Activated T-helper 1 cell treated with anti-CD3 and anti-CD28 coated beads, Interleukin-12 subunit alpha, Interleukin-12 subunit beta, Interleukin-2, Interleukin-4 antibody, amounts not matched to agents 30 ng/mL and 10 ng/mL and 1 ng/mL, durations not matched to agents 14 hours and 24 hours and 36 hours (primary cell): ENCODE measurements at regions not wholly inside any gene's neighbourhood (a gene's known extent, or its start where the extent isn't known, plus 50 kb on each side); places are given as distances from the start of the nearest gene placed in this dataset.

Experiments
- DNase-seq: peaks from one replicate; pipeline ENCODE4 v3.0.0; 2021; ENCODE audit warnings: low spot score
- H3K27ac Mint-ChIP-seq: one replicate; pipeline ENCODE4 v1.8.0; 2021; ENCODE audit warnings: mild to moderate bottlenecking, mixed read lengths
- H3K27me3 Mint-ChIP-seq: one replicate; pipeline ENCODE4 v1.8.0; 2022; ENCODE audit warnings: mild to moderate bottlenecking, moderate library complexity, mixed read lengths; ENCODE audit not compliant: insufficient read depth
- H3K36me3 Mint-ChIP-seq: one replicate; pipeline ENCODE4 v1.8.0; 2021; ENCODE audit warnings: low read depth, mixed read lengths
- H3K4me1 Mint-ChIP-seq: one replicate; pipeline ENCODE4 v1.8.0; 2021; ENCODE audit warnings: low read depth, mixed read lengths
- H3K4me3 Mint-ChIP-seq: one replicate; pipeline ENCODE4 v1.8.0; 2021; ENCODE audit warnings: mild to moderate bottlenecking, moderate library complexity, mixed read lengths
- H3K9me3 Mint-ChIP-seq: one replicate; pipeline ENCODE4 v1.8.0; 2021; ENCODE audit warnings: mixed read lengths
- intact Hi-C: fragments of 100-400 bp; cut with micrococcal nuclease; formaldehyde crosslinking; loops from one replicate; pipeline ENCODE4 v1.15.1; 2024

DNA sequence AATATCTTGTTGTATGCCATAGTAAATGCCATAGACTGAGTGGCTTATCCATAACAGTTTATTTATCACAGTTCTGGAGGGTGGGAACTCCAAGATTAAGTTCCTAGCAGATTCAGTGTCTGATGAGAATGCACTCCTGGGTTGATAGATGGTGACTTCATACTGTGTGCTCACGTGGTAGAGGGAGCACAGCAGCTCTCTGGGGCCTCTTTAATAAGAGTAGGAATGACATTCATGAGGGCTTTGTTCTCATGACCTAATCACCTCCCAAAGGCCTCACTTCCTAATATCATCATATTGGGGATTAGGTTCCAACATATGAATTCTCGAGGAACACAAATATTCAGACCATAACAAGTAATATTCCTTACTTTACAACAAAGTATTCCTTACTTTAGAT is 98.1 kb upstream of the SH3BP4 start:
- Mint-ChIP-seq H3K4me3 (no peak overlapping the region), H3K27me3 (peaks cover 2% of the 10 kb centered on the region), H3K9me3 (no peaks in the 10 kb centered on the region), H3K4me1 (no peaks in the 10 kb centered on the region), H3K27ac (no peak overlapping the region), H3K36me3 (no peaks in the 10 kb centered on the region)
- intact Hi-C loops: no loop called here
- DNase-seq: no peak

DNA sequence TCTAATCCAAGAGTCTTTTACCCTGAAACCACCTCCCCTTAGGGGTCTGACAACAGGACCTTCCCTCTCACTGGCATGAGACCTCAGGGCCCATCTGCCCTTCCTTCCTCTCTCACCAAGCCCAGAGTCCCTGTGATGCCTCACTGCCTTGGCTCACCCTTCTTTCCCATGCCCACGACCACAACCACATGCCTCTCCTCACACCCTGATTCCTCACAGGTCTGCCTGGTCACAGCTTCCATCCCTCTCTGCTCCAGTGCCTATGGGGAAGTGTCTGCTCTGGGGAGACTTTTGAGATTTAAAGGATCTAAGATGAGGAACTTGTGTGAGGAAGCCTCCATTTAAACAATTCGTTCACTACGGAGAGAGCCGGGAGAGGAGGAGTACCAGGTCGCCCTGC is 98.9 kb upstream of the SH3BP4 start:
- no peak overlapping the region for H3K27ac Mint-ChIP-seq
- no peaks in the 10 kb centered on the region for H3K36me3 Mint-ChIP-seq
- no peaks in the 10 kb centered on the region for H3K9me3 Mint-ChIP-seq
- H3K4me3 Mint-ChIP-seq: no peak overlapping the region
- intact Hi-C loops: no loop called here
- H3K4me1 Mint-ChIP-seq: no peaks in the 10 kb centered on the region
- no peak for DNase-seq
- H3K27me3 Mint-ChIP-seq: peaks cover 2% of the 10 kb centered on the region

DNA sequence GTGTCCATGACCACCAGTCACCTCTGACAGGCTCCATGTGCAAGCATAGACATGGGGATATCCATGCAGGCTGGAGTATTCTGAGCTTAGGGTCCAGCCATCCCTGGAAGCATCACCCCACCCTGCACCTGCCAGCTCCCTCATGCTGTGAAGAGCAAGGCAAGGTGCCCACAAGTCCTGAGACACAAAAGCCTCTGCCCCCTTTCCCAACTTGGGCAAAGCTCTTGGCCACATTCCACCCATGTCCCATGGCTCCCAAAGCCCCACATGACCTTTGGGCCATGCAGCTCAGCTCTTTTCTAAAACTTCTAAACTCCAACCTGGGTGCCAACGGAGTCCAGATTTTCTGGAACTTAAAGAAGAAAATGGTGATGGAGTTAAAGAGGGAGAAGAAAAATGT is 99.8 kb upstream of the SH3BP4 start:
- Mint-ChIP-seq H3K4me3 (no peak overlapping the region), H3K9me3 (no peaks in the 10 kb centered on the region), H3K36me3 (no peaks in the 10 kb centered on the region), H3K4me1 (no peaks in the 10 kb centered on the region), H3K27ac (no peak overlapping the region), H3K27me3 (peaks cover 2% of the 10 kb centered on the region)
- intact Hi-C loops: no loop called here
- DNase-seq: no peak

DNA sequence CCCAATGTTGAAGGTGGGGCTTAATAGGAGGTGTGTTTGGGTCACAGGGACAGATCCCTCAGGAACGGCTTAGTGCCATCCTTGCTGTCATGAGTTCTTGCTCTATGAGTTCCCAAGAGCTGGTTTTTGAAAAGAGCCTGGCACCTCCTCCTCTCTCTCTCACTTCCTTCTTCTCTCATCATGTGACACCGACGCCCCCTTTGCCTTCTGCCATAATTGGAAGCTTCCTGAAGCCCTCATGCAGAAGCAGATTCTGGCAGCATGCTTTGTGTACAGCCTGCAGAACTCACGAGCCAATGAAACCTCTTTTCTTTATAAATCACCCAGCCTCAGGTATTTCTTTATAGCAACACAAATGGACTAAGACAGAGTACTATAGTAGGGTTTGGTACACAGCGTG is 100.4 kb upstream of the SH3BP4 start:
- H3K36me3 Mint-ChIP-seq: no peaks in the 10 kb centered on the region
- peaks cover 2% of the 10 kb centered on the region for H3K27me3 Mint-ChIP-seq
- intact Hi-C loops: no loop called here
- no peak overlapping the region for H3K4me3 Mint-ChIP-seq
- no peaks in the 10 kb centered on the region for H3K9me3 Mint-ChIP-seq
- no peak for DNase-seq
- H3K27ac Mint-ChIP-seq: no peak overlapping the region
- H3K4me1 Mint-ChIP-seq: no peaks in the 10 kb centered on the region

DNA sequence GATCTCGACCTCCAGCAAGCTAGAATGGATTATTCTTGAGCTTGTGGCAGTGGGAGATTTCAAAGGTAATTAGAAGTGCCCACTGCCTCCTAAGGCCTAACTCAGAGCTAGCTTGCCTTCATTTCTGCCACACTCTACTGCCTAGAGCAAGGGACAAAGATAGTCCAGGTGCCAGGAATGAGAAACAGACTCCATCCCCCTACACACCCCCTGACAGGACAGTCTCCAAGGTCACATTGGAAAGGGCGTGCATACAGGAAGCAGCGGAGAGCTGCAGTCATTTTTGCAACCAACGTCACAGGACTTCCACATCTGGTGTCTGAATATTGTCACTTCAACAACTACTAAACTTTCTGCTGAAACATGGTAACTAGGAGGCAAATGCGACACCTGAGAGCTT is 101.0 kb upstream of the SH3BP4 start:
- H3K27ac Mint-ChIP-seq: no peak overlapping the region
- DNase-seq: no peak
- intact Hi-C loops: no loop called here
- H3K9me3 Mint-ChIP-seq: no peaks in the 10 kb centered on the region
- H3K27me3 Mint-ChIP-seq: peaks cover 2% of the 10 kb centered on the region
- H3K4me1 Mint-ChIP-seq: no peaks in the 10 kb centered on the region
- H3K4me3 Mint-ChIP-seq: no peak overlapping the region
- H3K36me3 Mint-ChIP-seq: no peaks in the 10 kb centered on the region

DNA sequence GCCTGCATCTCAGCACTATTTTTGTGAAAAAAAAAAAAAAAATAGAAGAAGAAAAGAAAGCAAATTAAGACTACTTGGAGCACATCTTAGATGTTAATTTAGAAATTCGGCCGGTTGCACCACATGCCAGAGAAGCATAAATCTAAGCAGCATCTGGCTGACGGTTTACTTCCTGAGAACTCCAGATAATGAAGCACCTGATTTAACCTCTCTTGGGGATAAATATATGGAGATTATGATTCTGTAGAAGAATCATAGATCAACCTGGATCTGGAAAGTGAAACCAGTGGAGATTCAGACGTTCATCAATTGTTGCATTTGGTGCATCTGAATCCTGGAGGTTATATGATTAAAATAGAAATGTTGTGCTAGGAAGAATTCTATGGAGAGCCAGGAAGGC is 102.1 kb upstream of the SH3BP4 start:
- H3K4me1 Mint-ChIP-seq: no peaks in the 10 kb centered on the region
- no peaks in the 10 kb centered on the region for H3K9me3 Mint-ChIP-seq
- H3K27ac Mint-ChIP-seq: no peak overlapping the region
- H3K36me3 Mint-ChIP-seq: no peaks in the 10 kb centered on the region
- intact Hi-C loops: no loop called here
- DNase-seq: no peak
- no peak overlapping the region for H3K4me3 Mint-ChIP-seq
- peaks cover 4% of the 10 kb centered on the region for H3K27me3 Mint-ChIP-seq

DNA sequence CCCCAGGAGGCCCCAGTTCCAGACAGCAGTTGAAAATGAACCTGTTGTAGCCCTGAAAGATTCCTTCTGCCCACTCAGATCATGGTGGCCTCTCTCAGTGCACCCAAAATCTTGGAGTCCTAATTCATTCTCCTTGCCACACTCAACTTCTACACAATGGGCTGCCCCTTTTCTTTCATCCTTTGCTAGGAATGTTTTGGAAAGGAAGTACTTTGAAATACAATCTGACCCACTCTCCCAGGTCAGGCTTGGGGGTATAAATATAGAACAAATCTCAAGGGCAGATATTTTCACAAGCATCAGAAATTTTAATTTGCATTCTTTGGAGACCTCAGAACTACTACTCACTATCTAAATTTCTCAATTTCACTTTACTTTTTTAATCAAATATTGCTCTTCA is 103.2 kb upstream of the SH3BP4 start:
- Mint-ChIP-seq H3K27ac (no peak overlapping the region), H3K27me3 (peaks cover 4% of the 10 kb centered on the region), H3K4me3 (no peak overlapping the region), H3K4me1 (no peaks in the 10 kb centered on the region), H3K36me3 (no peaks in the 10 kb centered on the region), H3K9me3 (no peaks in the 10 kb centered on the region)
- intact Hi-C loops: no loop called here
- no peak for DNase-seq

DNA sequence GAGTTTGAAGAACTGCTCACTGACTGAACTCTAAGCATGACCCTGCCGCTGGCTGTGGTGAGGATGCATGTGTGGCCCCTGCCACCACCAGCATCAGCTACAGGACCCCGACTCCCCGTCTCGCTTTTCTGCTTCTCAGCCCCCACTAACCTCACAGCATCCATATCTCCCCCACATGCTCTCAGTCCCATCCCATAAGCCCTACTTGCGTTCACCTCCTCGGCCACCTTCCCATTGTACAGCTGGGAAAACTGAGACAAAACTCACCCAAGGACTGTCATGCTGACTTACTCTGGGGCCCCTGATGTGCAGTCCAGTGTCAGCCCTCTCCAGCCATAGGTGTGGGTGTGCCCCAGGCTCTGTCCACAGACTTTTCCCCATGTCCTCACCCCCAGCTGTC is 104.2 kb upstream of the SH3BP4 start:
- Mint-ChIP-seq H3K9me3 (no peaks in the 10 kb centered on the region), H3K4me3 (no peak overlapping the region), H3K27ac (no peak overlapping the region), H3K4me1 (no peaks in the 10 kb centered on the region), H3K27me3 (peaks cover 4% of the 10 kb centered on the region), H3K36me3 (no peaks in the 10 kb centered on the region)
- intact Hi-C loops: no loop called here
- no peak for DNase-seq

DNA sequence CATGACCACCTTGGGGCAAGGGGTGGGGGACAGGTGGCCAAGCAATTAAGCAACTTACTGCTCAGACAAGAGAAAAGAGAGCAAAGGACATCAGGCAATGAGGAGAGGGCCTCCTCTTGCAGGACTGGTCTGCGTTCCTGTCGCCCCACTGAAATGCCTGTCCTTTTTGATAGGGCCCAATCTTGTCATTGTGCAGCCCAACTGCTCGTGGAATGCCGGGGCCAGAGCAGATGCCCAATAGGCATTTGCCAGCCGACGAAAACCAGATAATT is 104.5 kb upstream of the SH3BP4 start:
- no peaks in the 10 kb centered on the region for H3K4me1 Mint-ChIP-seq
- intact Hi-C loops: no loop called here
- no peak overlapping the region for H3K4me3 Mint-ChIP-seq
- DNase-seq: no peak
- no peak overlapping the region for H3K27ac Mint-ChIP-seq
- peaks cover 4% of the 10 kb centered on the region for H3K27me3 Mint-ChIP-seq
- no peaks in the 10 kb centered on the region for H3K9me3 Mint-ChIP-seq
- H3K36me3 Mint-ChIP-seq: no peaks in the 10 kb centered on the region

DNA sequence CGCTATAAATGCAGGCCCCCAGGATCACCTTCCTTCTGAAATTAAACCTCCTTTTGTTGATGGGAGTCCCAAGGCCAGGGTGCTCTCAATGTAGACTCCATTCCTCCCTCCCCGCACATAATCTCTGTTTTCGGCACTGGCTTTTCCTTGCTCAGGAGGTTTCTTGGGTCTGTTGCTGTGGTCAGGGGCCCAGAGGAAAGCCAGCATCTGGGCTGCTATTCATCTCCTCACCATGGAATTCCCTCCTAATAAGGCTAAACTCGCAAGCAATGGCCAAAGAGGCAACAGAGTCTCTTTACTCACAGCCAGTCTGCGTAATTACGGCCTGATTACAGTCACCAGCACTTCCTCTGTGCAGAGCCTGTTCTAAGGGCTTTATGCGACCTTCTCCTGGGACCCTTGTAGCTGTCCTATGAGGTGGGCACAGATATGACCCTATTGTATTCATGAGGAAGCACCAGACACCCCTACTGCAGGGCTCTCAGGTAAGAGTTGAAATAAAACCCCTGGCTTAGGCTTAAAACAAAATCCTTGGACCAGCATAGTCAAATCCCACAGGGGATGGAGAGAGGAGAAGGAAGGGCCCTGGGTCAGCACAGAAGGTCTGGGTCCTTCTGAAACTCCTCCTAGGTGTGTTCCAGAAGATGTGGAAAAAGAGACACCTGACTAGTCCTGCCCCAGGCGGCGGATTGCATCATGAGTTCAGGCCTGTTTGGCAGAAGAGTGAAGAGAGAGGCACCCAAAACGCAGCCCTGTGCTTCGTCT is 105.0 kb upstream of the SH3BP4 start:
- intact Hi-C loops: no loop called here
- no peaks in the 10 kb centered on the region for H3K9me3 Mint-ChIP-seq
- H3K27me3 Mint-ChIP-seq: peaks cover 4% of the 10 kb centered on the region
- no peak overlapping the region for H3K27ac Mint-ChIP-seq
- no peaks in the 10 kb centered on the region for H3K4me1 Mint-ChIP-seq
- H3K36me3 Mint-ChIP-seq: no peaks in the 10 kb centered on the region
- H3K4me3 Mint-ChIP-seq: no peak overlapping the region
- DNase-seq: no peak

DNA sequence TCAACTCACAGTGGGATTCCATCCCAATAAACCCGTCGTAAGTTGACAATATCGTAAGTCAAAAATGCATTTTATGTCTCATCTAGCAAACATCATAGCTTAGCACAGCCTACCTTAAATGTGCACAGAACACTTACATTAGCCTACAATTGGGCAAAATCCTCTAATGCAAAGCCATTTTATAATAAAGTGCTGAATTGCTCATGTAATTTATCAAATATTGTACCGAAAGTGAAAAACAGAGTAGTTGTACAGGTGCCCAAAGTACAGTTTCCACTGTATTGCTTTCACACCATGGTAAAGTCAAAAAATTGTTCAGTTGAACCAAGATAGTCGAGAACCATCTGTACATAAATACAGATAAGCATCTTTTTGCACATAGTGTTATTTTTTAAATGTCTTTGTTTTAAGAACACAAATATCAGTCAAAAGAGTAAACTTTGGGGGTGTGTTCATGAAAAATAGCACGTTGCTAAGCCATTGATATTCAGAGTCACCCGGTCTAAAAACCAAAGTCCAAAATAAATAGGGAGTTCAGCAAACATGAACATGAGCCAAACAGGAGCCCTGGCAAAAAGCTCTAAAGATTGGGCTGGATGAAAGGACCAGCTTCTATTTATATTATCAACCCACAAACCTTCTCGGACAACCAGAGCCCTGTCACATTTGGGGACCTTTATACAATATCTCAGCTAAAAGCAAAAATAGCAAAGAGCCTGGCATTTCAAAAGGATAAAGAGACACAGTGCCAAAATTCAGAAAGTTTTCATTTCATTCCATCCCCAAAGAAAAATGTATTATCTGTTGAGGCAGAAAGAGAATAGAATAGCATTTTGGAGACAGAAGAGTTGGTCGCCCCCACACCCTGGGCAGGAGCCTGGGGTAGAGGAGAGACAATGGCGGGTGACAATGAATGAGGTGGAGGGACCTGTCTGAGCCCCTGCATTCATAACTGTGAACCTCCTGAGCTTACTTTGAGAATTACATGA is 105.9 kb upstream of the SH3BP4 start:
- intact Hi-C loops: no loop called here
- H3K4me3 Mint-ChIP-seq: no peak overlapping the region
- no peaks in the 10 kb centered on the region for H3K9me3 Mint-ChIP-seq
- peaks cover 4% of the 10 kb centered on the region for H3K27me3 Mint-ChIP-seq
- no peaks in the 10 kb centered on the region for H3K36me3 Mint-ChIP-seq
- no peaks in the 10 kb centered on the region for H3K4me1 Mint-ChIP-seq
- no peak overlapping the region for H3K27ac Mint-ChIP-seq
- no peak for DNase-seq

DNA sequence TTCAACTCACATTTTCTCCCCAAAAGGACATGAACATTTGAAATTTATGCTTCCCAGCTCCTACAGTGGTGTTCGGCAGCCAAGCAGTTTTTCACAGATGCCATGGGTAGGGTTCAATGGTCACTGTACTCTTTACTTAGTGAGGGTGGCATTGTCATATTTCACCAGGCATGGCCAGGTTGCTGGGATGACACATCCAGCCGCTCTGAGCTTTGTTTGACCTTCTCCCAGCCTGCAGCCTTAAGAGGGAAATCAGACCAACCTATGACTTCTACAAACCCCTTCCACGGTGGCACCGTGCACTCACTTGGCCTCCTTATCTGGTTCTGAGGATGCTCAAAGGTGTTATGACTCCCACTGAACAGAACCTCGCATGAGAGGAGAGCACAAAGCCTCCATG is 108.4 kb upstream of the SH3BP4 start:
- intact Hi-C loops: no loop called here
- Mint-ChIP-seq H3K27ac (no peak overlapping the region), H3K4me3 (no peak overlapping the region), H3K36me3 (no peaks in the 10 kb centered on the region), H3K9me3 (no peaks in the 10 kb centered on the region), H3K27me3 (peaks cover 2% of the 10 kb centered on the region), H3K4me1 (no peaks in the 10 kb centered on the region)
- DNase-seq: no peak

DNA sequence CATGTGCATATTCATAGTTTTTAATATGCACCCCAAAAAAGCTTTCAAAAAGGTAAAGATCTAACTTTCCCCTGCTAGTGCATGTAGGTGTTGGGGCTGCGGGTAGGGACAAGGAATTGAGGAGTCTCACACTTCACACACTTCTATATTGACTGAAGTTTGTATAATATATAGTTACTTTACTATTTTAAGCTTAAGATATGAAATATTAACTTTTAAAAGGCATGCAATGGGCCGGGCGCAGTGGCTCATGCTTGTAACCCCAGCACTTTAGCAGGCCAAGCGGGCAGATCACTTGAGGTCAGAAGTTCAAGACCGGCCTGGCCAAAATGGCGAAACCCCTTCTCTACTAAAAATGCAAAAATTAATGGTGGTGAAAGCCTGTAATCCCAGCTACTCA is 109.1 kb upstream of the SH3BP4 start:
- H3K4me3 Mint-ChIP-seq: no peak overlapping the region
- H3K4me1 Mint-ChIP-seq: no peaks in the 10 kb centered on the region
- no peaks in the 10 kb centered on the region for H3K9me3 Mint-ChIP-seq
- intact Hi-C loops: no loop called here
- H3K36me3 Mint-ChIP-seq: no peaks in the 10 kb centered on the region
- no peak overlapping the region for H3K27ac Mint-ChIP-seq
- DNase-seq: no peak
- peaks cover 2% of the 10 kb centered on the region for H3K27me3 Mint-ChIP-seq
